ENCODE measurements at regions not wholly inside any gene's neighbourhood (a gene's known extent, or its start where the extent isn't known, plus 50 kb on each side); places are given as distances from the start of the nearest gene placed in this dataset.

- peak; percentile 1 for DNase-seq
Observed at GRCh38 chr7:34396437-34397064, 261.5 kb upstream of the NPSR1 start.

GRCh38 chr7:34401776-34402175 is 256.2 kb upstream of the NPSR1 start:
- no peak for DNase-seq

- DNase-seq, result no peak
Observed at GRCh38 chr7:34406848-34407530, 251.0 kb upstream of the NPSR1 start.

- DNase-seq, result no peak
Observed at GRCh38 chr7:34407586-34407985, 250.4 kb upstream of the NPSR1 start.

GRCh38 chr7:34417781-34418180 is 240.2 kb upstream of the NPSR1 start:
- no peak for DNase-seq

GRCh38 chr7:34421526-34421925 is 236.5 kb upstream of the NPSR1 start:
- no peak for DNase-seq

GRCh38 chr7:34425194-34425593 is 232.8 kb upstream of the NPSR1 start:
- no peak for DNase-seq

GRCh38 chr7:34425631-34426384 is 232.2 kb upstream of the NPSR1 start:
- DNase-seq, result no peak

- DNase-seq, result peak; percentile 51
Observed at GRCh38 chr7:34430456-34430855, 227.6 kb upstream of the NPSR1 start.

GRCh38 chr7:34438436-34438835 is 219.6 kb upstream of the NPSR1 start:
- no peak for DNase-seq

GRCh38 chr7:34445653-34446052 is 212.4 kb upstream of the NPSR1 start:
- peak; percentile 11 for DNase-seq

- DNase-seq, result peak; percentile 26
Observed at GRCh38 chr7:34448531-34448930, 209.5 kb upstream of the NPSR1 start.

GRCh38 chr7:34449765-34450164 is 208.3 kb upstream of the NPSR1 start:
- no peak for DNase-seq

- no peak for DNase-seq
Observed at GRCh38 chr7:34451183-34451582, 206.8 kb upstream of the NPSR1 start.

GRCh38 chr7:34451923-34452322 is 206.1 kb upstream of the NPSR1 start:
- peak; percentile 39 for DNase-seq

GRCh38 chr7:34452363-34452762 is 205.7 kb upstream of the NPSR1 start:
- DNase-seq, result no peak

- DNase-seq, result peak; percentile 49
Observed at GRCh38 chr7:34453150-34453549, 204.9 kb upstream of the NPSR1 start.

GRCh38 chr7:34454381-34454780 is 203.6 kb upstream of the NPSR1 start:
- DNase-seq, result no peak

GRCh38 chr7:34457329-34457728 is 200.7 kb upstream of the NPSR1 start:
- DNase-seq, result no peak

- DNase-seq, result no peak
Observed at GRCh38 chr7:34463830-34464229, 194.2 kb upstream of the NPSR1 start.

- DNase-seq, result no peak
Observed at GRCh38 chr7:34471844-34472243, 186.2 kb upstream of the NPSR1 start.

- DNase-seq, result no peak
Observed at GRCh38 chr7:34486371-34486770, 171.6 kb upstream of the NPSR1 start.

GRCh38 chr7:34487391-34488115 is 170.5 kb upstream of the NPSR1 start:
- DNase-seq, result no peak

Measured in fibroblast of skin of scalp (primary cell).